ENCODE measurements at regions not wholly inside any gene's neighbourhood (a gene's known extent, or its start where the extent isn't known, plus 50 kb on each side); places are given as distances from the start of the nearest gene placed in this dataset.

DNA sequence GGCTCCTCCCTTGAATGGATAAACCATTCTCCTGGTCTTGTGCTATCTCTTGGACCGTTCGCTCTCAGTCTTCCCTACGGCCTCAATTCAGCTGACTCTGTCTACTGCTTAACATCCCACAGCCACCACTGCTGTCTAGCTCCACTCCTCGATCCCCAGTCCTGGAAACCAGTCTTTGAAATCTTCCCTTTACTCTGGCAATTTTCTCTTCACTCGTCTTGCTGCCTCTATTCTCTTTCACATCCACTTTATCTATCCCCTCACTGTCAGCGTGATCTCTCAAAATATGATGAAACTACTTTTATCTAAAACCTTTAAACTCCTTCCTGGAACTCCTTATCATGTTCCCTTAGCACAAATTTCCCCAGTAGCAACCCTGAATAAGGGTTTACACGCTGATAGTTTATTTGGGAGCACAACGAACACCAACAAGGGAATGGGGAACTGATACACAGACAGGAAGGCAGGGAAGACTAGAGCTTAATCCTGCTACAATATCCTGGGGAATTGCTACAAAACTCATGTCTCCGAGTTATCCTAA is 131.6 kb upstream of the SAMSN1 start (continued):
- TF ChIP-seq, protein P1, sequence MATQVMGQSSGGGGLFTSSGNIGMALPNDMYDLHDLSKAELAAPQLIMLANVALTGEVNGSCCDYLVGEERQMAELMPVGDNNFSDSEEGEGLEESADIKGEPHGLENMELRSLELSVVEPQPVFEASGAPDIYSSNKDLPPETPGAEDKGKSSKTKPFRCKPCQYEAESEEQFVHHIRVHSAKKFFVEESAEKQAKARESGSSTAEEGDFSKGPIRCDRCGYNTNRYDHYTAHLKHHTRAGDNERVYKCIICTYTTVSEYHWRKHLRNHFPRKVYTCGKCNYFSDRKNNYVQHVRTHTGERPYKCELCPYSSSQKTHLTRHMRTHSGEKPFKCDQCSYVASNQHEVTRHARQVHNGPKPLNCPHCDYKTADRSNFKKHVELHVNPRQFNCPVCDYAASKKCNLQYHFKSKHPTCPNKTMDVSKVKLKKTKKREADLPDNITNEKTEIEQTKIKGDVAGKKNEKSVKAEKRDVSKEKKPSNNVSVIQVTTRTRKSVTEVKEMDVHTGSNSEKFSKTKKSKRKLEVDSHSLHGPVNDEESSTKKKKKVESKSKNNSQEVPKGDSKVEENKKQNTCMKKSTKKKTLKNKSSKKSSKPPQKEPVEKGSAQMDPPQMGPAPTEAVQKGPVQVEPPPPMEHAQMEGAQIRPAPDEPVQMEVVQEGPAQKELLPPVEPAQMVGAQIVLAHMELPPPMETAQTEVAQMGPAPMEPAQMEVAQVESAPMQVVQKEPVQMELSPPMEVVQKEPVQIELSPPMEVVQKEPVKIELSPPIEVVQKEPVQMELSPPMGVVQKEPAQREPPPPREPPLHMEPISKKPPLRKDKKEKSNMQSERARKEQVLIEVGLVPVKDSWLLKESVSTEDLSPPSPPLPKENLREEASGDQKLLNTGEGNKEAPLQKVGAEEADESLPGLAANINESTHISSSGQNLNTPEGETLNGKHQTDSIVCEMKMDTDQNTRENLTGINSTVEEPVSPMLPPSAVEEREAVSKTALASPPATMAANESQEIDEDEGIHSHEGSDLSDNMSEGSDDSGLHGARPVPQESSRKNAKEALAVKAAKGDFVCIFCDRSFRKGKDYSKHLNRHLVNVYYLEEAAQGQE (IDR thresholded peaks at IDR 0.05; ENCODE audit: borderline replicate concordance), result 0 out of 2 replicates have a peak, but pooled peaks have one; percentile 6
- TF ChIP-seq, protein P1 (CRISPR knock-in tag; IDR thresholded peaks at IDR 0.05; ENCODE audit: low read depth), result no peak
- TF ChIP-seq U2AF1 (optimal IDR thresholded peaks at IDR 0.05; ENCODE audit: low read depth, low read length) (no peak), ARID1B (IDR thresholded peaks at IDR 0.05) (peak; percentile 84), ZNF431 (CRISPR knock-in tag; IDR thresholded peaks at IDR 0.05) (no peak), HDAC1 (IDR thresholded peaks at IDR 0.05) (peak in 1 of 2 experiments; percentile 49; a peak in 2 of 4 replicates), HDAC2 (IDR thresholded peaks at IDR 0.05) (peak; percentile 72), RB1 (IDR thresholded peaks at IDR 0.05; ENCODE audit: low read depth) (no peak), RBFOX2 (IDR thresholded peaks at IDR 0.05; ENCODE audit: low read depth, low read length) (peak; percentile 22; the same call in 1 of the 2 replicates), RBBP5 (IDR thresholded peaks at IDR 0.05; ENCODE audit: borderline replicate concordance, insufficient read depth, low read length, poor library complexity, severe bottlenecking) (peak; percentile 37), EHMT2 (IDR thresholded peaks at IDR 0.05) (peak; percentile 83), PCBP2 (IDR thresholded peaks at IDR 0.05; ENCODE audit: low read depth, low read length, poor library complexity, severe bottlenecking) (no peak), BDP1 (IDR thresholded peaks at IDR 0.05; ENCODE audit: insufficient read depth, insufficient read length) (no peak), MECOM (CRISPR knock-in tag; IDR thresholded peaks at IDR 0.05) (peak; percentile 60; the same call in 1 of the 2 replicates), ZNF778 (CRISPR knock-in tag; IDR thresholded peaks at IDR 0.05) (no peak)
- TF ChIP-seq, protein P2, sequence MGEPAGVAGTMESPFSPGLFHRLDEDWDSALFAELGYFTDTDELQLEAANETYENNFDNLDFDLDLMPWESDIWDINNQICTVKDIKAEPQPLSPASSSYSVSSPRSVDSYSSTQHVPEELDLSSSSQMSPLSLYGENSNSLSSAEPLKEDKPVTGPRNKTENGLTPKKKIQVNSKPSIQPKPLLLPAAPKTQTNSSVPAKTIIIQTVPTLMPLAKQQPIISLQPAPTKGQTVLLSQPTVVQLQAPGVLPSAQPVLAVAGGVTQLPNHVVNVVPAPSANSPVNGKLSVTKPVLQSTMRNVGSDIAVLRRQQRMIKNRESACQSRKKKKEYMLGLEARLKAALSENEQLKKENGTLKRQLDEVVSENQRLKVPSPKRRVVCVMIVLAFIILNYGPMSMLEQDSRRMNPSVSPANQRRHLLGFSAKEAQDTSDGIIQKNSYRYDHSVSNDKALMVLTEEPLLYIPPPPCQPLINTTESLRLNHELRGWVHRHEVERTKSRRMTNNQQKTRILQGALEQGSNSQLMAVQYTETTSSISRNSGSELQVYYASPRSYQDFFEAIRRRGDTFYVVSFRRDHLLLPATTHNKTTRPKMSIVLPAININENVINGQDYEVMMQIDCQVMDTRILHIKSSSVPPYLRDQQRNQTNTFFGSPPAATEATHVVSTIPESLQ (CRISPR knock-in tag; IDR thresholded peaks at IDR 0.05), result peak; percentile 80; the same call in 1 of the 2 replicates
- TF ChIP-seq, protein P3, sequence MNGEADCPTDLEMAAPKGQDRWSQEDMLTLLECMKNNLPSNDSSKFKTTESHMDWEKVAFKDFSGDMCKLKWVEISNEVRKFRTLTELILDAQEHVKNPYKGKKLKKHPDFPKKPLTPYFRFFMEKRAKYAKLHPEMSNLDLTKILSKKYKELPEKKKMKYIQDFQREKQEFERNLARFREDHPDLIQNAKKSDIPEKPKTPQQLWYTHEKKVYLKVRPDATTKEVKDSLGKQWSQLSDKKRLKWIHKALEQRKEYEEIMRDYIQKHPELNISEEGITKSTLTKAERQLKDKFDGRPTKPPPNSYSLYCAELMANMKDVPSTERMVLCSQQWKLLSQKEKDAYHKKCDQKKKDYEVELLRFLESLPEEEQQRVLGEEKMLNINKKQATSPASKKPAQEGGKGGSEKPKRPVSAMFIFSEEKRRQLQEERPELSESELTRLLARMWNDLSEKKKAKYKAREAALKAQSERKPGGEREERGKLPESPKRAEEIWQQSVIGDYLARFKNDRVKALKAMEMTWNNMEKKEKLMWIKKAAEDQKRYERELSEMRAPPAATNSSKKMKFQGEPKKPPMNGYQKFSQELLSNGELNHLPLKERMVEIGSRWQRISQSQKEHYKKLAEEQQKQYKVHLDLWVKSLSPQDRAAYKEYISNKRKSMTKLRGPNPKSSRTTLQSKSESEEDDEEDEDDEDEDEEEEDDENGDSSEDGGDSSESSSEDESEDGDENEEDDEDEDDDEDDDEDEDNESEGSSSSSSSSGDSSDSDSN (IDR thresholded peaks at IDR 0.05; ENCODE audit: borderline replicate concordance in 1 of 2, low read depth in 2 of 2, low read length in 2 of 2), result peak; percentile 63 to 80; a peak in 2 of 4 replicates

Data from K562 (cell line).